NOMO-1 treated with dmso at 0.1 percent for 144 hours (cell line): ENCODE measurements at regions not wholly inside any gene's neighbourhood (a gene's known extent, or its start where the extent isn't known, plus 50 kb on each side); places are given as distances from the start of the nearest gene placed in this dataset.

ENCODE experiments used
- DNase-seq: peaks from one replicate; lab custom pipeline; 2025; ENCODE audit not compliant: unreplicated experiment; lab: John Stamatoyannopoulos, UW

DNA sequence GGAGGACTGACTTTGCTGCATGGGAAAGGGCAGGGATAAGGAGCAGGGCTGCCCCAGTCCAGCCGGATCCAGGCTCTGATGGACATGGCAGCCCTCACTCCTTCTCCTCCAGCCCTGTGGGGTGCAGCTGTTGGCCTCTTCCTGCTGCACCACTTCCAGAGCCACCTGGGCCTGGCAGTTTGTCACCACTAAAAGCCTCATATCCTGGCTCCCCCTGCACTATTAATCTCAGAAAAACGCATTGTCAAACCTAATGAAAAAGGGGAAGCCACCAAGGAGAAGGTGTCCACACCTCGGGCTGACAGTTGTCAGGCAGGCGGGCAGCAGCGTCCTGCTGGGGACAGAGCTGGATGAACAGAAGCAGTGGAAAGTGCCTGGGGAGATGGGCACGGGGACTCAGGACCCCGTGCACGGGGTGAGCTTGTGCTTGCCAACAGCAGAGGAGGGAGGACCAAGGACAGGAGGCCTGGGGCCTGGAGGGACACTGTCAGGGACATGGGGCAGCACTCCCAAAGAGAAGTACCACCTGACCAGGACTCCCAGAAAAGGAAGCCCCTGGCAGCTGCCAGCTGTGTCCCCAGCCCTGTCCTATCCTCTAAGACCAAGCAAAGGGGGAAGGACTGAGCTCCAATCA, 151.1 kb upstream of the TSHZ3 start:
- no peak for DNase-seq

DNA sequence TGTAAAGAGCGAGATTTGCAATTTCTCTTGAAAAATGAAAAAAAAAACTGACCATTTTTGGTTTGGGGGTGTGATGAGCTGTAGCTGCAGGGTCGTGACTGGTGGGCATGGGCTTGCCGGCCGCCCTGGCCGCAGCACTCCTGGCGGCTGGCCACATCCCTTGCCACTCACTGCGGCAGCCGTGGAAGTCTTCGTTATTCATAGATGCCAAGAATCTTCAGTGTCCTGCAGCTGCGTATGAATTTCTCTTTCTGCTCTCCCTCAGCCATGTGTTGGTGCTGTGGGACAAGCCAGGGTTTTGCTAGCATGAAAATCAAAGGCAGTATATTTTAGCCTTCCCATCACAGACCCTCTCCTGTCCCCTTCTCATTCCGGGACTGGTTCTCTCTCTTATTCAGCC, 151.7 kb upstream of the TSHZ3 start:
- DNase-seq, result no peak

DNA sequence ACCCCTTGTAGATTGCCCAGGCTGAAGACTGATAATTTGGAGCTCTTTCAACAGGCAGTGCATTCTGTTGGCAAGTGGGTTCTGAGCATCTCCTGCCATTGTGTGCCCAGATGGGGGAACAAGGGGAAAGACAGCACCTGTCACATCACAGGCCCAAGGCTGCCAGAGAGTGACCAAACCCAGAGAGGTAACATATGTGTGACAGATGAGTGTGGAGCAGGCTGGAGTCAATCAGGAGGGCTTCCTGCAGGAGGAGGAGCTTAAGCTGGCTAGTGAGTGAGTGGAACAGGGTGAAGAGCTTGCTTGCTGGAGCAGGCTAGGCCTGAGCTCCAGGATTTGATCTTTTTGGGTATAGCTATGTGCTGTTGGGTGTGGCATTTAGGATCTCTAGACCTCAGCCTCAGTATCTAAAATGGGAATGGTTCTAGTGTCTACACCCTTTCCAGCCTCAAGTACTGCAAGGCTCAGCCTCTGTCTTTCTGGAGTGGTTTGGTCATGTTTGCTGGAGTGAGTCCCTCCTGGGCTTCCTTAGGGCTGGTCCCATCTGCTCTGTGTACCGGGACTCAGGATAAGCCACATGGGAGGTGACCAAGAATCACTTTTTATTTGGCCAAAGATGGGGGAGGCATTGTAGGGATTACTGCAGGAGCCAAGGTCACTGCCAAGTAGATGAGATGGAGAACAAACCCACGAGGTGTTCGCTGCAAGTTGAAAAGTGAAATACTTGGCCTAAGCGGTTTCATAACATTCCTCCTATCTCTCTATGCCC, 152.4 kb upstream of the TSHZ3 start:
- DNase-seq, result no peak

DNA sequence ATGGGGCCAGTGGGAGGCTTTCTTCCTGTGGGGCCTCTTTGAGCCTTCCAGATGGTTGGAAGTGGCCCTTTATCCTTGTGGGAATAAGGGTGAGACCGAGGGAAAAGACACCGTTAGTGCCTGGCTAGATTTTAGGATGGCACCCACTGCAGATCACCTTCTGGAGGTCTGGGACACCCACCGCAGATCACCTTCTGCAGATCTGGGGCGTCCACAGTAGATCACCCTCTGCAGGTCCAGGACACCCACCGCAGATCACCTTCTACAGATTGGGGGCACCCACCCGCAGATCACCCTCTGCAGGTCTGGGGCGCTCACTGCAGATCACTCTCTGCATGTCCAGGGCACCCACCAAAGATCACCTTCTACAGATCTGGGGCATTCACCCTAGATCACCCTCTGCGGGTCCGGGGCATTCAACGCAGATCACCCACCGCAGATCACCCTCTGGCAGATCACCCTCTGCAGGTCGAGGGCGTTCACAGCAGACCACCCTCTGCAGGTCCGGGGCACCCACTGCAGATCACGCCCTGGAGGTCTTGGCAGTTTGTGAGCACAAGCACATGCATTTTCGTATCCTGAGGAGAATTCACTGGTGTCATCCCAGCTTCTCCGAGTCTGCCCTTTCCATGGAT, 153.4 kb upstream of the TSHZ3 start:
- DNase-seq, result no peak

DNA sequence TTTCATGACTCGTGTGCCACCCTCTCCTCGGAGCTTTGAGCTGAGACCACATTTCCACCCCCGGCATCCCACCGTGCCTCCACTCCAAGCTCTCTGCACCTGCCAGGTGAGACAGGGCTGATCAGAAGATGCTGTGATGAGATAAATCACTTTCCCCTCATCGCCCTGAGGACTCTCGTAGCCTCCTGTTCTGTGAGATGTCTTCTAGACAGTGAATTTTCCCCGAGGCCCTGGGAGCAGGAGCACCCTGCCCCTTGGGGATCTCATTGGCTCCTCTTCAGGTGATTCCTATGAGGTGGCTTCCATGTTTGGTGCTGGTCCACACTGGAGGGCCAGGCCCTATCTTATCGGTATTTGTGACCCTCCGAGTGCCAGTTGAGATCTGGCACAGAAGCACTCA, 154.0 kb upstream of the TSHZ3 start:
- DNase-seq, result no peak

DNA sequence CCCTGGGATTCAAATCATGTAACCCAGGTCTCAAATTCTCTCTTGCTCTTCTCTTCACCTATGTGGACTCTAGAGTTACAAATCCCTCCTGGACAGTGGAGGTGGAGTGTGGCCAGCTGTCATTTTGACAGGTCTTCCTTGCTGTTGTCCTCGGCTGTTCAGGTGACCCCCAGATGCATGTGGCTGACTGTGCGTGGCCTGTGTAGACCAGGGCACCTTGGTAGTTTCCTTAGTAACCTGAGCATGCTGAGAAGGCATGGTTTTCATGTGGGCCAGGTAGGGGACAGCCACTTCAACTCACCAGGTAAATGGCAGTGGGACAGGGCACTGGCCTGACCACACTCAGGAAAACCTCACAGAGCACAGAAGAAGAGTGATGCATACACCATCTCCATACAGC, 155.0 kb upstream of the TSHZ3 start:
- DNase-seq, result no peak

DNA sequence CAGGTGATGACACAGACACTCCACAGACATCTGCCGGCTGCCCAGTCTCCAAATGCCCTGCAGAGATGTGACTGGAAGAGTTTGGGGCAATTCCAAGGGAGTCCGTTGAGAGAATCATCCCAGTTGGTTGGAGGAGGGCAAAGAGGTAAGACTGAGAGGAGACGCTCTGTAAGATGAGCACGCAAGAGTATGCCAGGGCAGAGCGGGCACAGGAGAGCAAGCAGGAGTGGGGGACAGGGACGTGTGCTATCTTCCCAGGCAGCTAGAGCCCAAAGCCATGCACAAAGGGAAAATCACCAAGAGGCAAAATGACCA, 156.3 kb upstream of the TSHZ3 start:
- no peak for DNase-seq

DNA sequence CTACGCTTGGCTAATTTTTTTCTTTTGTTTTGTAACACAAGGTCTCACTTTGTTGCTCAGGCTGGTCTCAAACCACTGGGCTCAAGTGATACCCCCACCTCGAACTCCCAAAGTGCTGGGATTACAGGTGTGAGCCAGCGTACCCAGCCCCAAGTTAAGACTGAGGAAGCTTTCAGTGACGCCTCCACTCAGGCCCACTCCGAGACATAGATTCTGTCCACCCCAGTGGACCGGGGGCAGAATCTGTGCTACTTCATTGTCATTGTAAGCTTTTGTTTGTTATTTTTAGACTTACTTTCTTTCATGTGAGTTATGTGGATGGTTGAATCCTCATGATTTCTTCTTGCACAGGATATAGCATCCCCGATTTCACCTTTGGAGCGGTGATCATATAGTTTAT, 156.9 kb upstream of the TSHZ3 start:
- no peak for DNase-seq

DNA sequence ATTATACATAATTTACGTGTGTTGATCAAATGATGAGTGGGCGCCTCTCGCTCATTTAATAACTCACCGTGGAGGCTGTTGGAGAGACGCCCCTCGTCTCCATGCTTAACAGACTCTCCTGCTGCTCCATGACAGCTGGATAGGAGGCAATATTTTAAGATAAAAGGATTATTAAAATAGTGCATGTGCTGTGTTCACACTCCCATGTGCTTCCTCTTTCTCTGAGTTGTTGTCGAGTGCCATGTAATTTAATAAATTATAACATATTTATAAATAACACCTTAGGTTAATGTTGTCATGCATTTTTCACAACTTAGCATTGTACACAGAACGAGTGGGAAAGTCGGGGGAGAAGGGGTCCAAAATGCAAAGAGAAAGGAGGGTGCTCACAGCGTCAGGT, 161.4 kb upstream of the TSHZ3 start:
- DNase-seq, result no peak

DNA sequence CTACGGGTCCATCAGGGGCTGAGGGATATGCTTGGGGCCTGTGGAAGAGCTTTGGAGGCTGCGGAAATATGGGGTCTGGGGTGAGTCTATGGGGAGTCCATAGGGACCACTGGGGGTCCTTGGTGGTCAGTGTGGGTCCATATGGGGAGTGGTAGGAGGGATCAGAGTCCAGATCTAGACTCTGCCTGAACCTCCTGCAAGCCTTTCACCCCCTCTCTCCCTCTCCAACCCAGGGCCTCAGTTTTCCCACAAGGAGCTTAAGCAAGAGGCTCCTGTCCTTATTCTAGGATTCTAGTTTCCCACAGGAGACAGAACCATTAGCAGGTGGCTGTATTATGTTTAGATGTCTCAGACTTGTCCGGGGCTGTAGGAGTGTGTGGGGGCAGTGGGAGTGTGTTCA, 161.9 kb upstream of the TSHZ3 start:
- no peak for DNase-seq

DNA sequence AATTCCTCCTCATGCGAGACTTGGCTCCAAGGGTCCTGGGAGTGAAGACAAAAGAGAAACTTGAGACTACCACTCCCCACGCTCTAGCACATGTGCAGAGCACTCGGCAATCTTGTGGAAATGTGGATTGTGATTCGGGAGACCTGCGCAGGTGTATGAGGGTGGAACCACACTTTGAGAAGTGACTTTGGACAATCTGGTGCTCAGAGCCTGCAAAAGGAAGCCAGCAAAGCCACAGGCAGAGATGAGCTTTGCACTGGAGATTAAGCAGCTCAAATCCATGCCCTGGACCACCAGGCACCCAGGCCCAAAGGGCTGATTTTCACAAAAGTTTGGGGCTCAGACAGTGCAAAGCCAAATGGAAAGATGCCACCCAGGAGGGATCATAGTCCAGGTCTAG, 162.5 kb upstream of the TSHZ3 start:
- DNase-seq, result no peak

DNA sequence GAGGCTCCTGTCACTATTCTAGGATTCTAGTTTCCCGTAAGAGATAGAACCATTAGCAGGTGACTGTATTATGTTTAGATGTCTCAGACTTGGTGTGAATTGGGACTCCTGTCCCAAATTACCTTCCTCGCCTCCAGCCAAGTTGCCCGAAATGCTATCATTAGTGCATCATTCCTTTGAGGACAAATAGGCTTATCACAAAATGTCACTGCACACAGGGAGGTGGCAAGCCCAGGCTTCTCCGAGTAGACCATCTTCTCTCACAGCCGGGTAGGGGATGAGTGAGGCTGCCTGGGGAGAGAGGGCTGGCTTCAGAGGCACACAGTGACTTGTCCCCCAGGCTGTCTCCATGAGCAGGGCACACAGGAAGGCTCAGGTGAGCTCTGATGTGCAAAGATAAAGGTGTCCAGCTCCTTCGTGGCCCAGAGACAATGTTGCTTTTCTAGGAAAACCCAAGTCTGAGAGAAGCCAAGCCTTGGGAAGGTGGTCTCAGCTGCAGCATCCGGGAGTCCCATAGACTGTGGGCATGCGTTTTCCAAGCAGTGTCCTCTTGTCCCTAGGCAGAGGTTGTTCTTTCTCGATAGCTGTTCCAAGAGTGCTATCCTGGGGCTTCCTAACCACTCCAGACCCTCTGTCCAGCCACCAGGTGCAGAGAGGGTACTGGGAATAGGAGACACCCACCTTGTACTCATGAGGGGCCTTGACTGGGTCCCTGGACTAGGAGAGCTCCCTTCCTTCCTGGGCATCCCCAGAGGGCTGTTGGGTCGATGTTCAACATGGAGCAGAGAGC, 163.1 kb upstream of the TSHZ3 start:
- no peak for DNase-seq

DNA sequence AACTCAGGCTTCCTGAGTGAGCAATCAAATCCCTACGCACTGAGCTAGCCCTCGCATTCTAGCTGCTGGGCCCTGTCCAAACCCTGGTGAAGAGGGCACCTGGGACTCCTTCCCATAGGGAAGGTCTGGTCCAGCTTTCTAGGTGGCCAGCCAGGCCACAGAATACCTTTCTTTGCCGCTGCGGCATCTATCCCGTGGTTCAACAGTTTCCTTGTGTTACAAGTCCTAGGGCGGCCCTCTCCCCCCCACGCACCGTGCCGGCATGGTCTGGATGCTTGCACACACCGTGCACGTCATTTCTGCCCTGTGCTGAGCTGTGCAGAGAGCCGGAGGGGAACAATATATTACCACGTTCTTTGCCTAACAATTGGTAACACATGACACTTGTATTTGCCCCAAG, 164.6 kb upstream of the TSHZ3 start:
- no peak for DNase-seq

DNA sequence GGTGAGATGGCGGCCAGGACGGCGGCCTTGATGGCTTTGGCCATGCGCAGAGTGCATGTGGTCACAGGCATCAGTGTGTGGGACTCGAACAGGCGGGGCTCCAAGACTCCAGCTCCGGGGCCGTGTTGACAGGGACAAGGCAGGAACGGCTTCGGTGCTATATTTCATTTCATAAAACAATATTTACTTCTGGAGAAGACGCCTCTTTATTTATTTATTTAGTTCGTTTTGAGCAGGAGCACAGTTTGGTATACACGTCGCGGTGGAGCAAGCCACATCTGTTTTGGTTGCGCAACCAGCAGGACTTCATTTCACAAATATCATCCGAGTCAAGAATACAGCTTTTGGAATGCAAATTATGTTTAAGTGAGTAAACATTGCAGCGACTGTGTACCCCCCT, 166.7 kb upstream of the TSHZ3 start:
- DNase-seq, result no peak

DNA sequence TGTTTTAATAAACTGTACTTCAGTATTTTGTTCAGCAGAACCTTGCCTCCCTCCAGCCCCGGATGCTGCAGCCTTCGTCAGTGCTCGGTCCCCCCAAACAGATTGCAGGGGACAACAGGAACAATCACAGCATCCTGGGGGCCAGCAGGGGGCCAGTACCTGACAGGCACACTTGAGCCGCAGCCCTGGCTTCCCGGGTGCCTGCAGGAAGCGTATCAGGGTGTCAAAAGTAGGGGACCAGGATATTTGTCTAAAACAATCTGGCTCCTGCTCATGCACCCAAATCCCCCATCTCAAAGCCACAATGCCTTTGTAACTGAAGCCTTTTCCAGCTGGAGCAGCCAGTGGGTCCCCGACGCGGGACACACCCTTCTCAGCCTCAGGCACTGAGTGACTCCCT, 167.5 kb upstream of the TSHZ3 start:
- no peak for DNase-seq

DNA sequence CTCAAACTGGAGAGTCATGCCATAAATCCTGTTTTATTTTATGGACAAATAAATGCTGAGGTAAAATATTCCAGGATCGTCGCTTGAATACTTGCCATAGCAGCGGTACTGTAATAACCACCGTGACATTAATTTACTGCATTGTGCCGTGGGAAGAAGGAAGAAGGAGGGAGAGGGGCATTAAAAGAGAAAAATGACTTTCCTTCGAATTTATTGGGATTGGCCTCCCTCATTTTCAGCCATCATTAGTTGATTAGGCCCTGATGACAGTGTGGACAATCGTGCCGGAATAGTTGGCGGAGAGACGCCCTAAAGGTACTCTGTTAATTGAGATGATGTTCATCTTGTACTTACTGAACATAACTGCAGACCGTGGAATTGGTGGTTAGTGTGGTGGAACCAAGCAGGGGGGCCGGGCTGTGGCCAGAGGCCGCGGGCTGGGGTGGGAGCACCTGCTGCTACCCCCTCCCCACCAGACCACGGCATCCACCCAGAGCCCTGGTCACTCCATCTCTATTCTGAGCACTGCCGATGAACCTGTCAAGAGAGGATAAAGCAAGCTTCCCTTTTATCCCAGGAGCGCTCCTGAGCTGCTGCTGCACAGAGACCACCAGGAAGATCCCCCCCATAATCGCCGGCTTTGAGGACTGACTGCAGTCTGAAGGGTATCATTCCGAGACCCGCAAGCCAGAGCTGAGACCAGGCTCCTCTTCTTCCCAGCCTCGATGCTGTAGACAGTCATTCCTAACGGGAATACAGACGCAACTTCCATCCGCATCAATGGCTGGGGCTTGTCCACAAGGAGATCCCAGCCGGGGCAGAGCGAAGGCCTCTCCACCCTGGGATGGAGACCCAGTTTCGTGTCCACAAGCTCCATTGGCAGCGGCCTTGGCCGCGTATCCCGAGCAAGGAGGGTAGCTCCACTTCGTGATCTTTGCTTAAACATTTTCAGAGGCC, 168.3 kb upstream of the TSHZ3 start:
- no peak for DNase-seq

DNA sequence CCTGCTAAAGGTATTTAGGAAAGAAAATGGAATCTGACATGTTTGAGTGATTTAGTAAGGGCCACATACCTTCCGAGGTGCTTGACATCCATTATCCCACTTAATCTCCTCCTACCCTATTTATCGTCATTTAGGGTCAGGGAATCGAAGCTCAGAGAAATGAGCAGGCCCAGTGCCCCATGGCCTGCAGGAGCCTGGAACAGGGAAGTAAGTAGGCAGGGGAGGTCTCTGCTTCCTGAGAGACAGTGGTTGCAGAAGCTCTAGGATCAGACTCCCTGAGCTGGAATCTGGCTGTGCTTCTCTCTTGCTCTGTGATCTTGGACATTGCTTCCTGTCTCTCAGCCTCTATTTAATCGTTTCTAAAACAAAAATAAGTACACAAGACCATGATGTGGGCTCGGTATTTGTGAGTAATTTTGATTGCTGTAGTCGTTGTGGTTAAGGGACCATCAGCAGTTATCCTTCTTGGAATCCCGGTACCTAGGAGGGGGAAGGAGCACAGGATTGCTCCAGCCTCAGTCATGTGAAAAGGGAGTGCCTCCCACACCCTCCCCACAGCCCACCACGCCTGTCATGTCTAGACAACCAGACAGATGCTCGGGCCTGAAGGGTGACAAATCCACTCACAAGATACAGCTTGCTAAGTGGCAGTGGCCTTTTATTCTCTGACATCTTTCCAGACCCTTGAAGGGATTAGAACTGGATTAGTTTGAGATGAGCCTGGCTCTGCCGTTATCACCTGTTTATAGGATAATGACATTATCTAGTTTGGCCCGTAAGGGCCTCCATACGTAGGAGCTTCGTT, 169.2 kb upstream of the TSHZ3 start:
- no peak for DNase-seq

DNA sequence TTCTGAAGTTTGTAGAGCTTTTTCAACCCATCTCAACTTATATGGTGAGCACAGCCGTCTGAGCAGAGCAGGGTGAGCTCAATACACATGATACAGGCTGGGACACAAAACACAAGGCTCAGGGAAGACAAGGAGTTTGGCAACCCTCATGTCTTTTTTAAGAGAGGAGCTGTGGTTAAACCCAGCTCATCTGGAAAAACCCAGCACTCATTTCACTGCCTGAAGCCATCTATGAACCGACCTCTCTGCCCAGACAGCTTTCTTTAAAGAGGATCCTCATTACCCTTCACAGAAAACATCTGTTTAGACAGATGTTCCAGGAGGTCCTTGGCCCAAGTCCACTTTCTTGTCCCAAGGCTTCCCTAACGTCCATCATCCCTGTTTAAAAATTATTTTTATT, 170.0 kb upstream of the TSHZ3 start:
- no peak for DNase-seq

DNA sequence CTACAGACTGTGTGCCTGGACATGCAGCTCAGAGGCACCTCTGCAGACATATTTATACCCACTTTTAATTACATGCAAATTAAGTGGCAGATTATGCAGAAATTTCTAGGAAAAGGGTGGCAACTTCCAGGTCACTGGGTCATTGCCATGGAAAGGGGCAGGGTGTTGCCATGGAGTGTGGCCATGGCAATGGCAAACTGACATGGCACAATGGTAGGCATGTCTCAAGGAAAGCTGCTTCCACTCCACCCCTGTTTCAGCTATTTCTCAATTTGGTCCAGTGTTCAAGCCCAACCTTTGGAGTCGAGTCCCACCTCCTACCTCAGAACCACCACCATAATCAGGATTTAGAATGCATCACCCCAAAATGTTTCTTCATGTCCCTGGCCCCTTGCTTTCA, 170.7 kb upstream of the TSHZ3 start:
- no peak for DNase-seq

DNA sequence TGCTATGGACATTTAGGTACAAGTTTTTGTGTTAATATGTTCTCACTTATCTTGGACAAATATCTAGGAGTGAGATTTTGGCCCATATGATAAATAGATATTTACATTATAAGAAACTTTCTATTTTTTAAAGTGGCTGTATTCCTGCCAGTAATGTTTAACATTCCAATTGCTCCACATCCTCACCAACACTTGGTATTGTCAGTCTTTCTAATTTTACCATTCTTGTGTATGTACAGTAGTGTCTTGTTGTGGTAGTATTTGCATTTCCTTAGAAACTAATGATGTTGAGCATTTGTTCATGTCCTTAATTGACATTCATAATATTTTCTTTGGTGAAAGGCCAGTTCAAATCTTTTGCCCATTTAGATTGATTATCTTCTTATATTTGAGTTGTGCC, 171.4 kb upstream of the TSHZ3 start:
- no peak for DNase-seq
